ENCODE measurements at regions not wholly inside any gene's neighbourhood (a gene's known extent, or its start where the extent isn't known, plus 50 kb on each side); places are given as distances from the start of the nearest gene placed in this dataset.

GRCh38 chr18:37673671-37674070 lies 108.1 kb upstream of the CELF4 start:
- no peak for TF ChIP-seq CTCF (IDR thresholded peaks at IDR 0.05)
- TF ChIP-seq EP300 (IDR thresholded peaks at IDR 0.05): no peak
- TF ChIP-seq POLR2A (IDR thresholded peaks at IDR 0.05): no peak
- no peak for TF ChIP-seq POLR2AphosphoS5 (IDR thresholded peaks at IDR 0.05)
- Histone ChIP-seq H3K27me3 (no peaks in the 10 kb centered on the region), H3K36me3 (no peaks in the 10 kb centered on the region), H3K4me1 (no peaks in the 10 kb centered on the region), H3K4me3 (no peak overlapping the region), H3K9me3 (peaks cover 0 to 4% (median 2%) of the 10 kb centered on the region in 4 donors), H3K27ac (no peak overlapping the region)
- intact Hi-C loops (cut with DNase I): no loop called here
- WGBS, 2 donors: 78 to 82% methylated on average over 9 of the region's 9 CpGs
- no peak for DNase-seq

- intact Hi-C loops (cut with DNase I): no loop called here
- Histone ChIP-seq H3K4me1 (no peaks in the 10 kb centered on the region), H3K4me3 (no peak overlapping the region), H3K9me3 (peaks cover 0 to 4% (median 2%) of the 10 kb centered on the region in 4 donors), H3K36me3 (no peaks in the 10 kb centered on the region), H3K27me3 (no peaks in the 10 kb centered on the region), H3K27ac (no peak overlapping the region)
- TF ChIP-seq CTCF (IDR thresholded peaks at IDR 0.05) (no peak), EP300 (IDR thresholded peaks at IDR 0.05) (no peak), POLR2A (IDR thresholded peaks at IDR 0.05) (no peak), POLR2AphosphoS5 (IDR thresholded peaks at IDR 0.05) (no peak)
- no peak for DNase-seq
- WGBS, 2 donors: 86 to 88% methylated on average over 3 of the region's 3 CpGs
Measured at GRCh38 chr18:37672932-37673595, 107.5 kb upstream of the CELF4 start.

- Histone ChIP-seq H3K27me3 (no peaks in the 10 kb centered on the region), H3K9me3 (peaks cover 0 to 4% (median 2%) of the 10 kb centered on the region in 4 donors), H3K4me1 (no peaks in the 10 kb centered on the region), H3K4me3 (no peak overlapping the region), H3K27ac (no peak overlapping the region), H3K36me3 (no peaks in the 10 kb centered on the region)
- intact Hi-C loops (cut with DNase I): no loop called here
- no peak for TF ChIP-seq POLR2A (IDR thresholded peaks at IDR 0.05)
- no peak for TF ChIP-seq POLR2AphosphoS5 (IDR thresholded peaks at IDR 0.05)
- no peak for TF ChIP-seq EP300 (IDR thresholded peaks at IDR 0.05)
- no peak for TF ChIP-seq CTCF (IDR thresholded peaks at IDR 0.05)
- DNase-seq: no peak
- WGBS, 2 donors: 88 to 89% methylated on average over 2 of the region's 2 CpGs
Measured at GRCh38 chr18:37672001-37672400, 106.4 kb upstream of the CELF4 start.

- no peaks in the 10 kb centered on the region for H3K36me3 ChIP-seq
- WGBS, 2 donors: 72 to 83% methylated on average over 6 of the region's 6 CpGs
- no peak for DNase-seq
- intact Hi-C loops (cut with DNase I): no loop called here
- H3K4me3 ChIP-seq: no peak overlapping the region
- no peaks in the 10 kb centered on the region for H3K27me3 ChIP-seq
- H3K4me1 ChIP-seq: no peaks in the 10 kb centered on the region
- H3K9me3 ChIP-seq: peaks cover 0 to 4% (median 2%) of the 10 kb centered on the region in 4 donors
- H3K27ac ChIP-seq: no peak overlapping the region
- no peak for TF ChIP-seq EP300 (IDR thresholded peaks at IDR 0.05)
- no peak for TF ChIP-seq POLR2A (IDR thresholded peaks at IDR 0.05)
- no peak for TF ChIP-seq CTCF (IDR thresholded peaks at IDR 0.05)
- no peak for TF ChIP-seq POLR2AphosphoS5 (IDR thresholded peaks at IDR 0.05)
Measured at GRCh38 chr18:37671530-37671929, 105.9 kb upstream of the CELF4 start.

- Histone ChIP-seq H3K4me1 (no peaks in the 10 kb centered on the region), H3K27ac (no peak overlapping the region), H3K36me3 (no peaks in the 10 kb centered on the region), H3K27me3 (no peaks in the 10 kb centered on the region), H3K4me3 (no peak overlapping the region), H3K9me3 (peaks cover 0 to 4% (median 1%) of the 10 kb centered on the region in 4 donors)
- no peak for DNase-seq
- intact Hi-C loops (cut with DNase I): no loop called here
- 94 to 96% methylated on average over 14 of the region's 14 CpGs for WGBS, 2 donors
- TF ChIP-seq EP300 (IDR thresholded peaks at IDR 0.05) (no peak), CTCF (IDR thresholded peaks at IDR 0.05) (no peak), POLR2A (IDR thresholded peaks at IDR 0.05) (no peak), POLR2AphosphoS5 (IDR thresholded peaks at IDR 0.05) (no peak)
Measured at GRCh38 chr18:37671119-37671518, 105.5 kb upstream of the CELF4 start.

Data from sigmoid colon (tissue), 6 donors.